ENCODE measurements at regions not wholly inside any gene's neighbourhood (a gene's known extent, or its start where the extent isn't known, plus 50 kb on each side); places are given as distances from the start of the nearest gene placed in this dataset.

DNA sequence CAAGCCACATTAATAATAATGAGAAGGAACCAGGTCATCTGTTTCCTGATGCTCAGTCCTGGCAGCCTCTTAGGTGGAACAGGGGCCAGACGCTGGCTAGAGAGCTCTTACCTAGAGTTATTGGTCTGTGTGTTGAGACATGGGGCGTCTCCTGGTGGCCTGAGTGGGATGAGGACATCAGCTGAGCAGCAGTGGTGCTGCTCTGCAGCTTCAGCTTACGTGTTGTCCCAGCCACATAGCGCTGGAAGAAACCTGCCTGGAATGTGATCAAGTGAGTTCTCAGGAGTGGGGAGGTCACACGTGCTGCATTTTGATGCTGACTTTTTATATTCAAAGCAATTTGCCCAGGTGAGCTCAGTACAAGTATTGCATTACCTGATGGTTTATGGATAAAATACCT lies 355.4 kb downstream of the CDH26 start:
- TF ChIP-seq POLR2AphosphoS5 (IDR thresholded peaks at IDR 0.05; ENCODE audit: low read depth, low read length) = no peak
- no peak for TF ChIP-seq POLR2A (IDR thresholded peaks at IDR 0.05; ENCODE audit: low read depth, low read length)

Data from GM12891 (cell line).